ENCODE measurements at regions not wholly inside any gene's neighbourhood (a gene's known extent, or its start where the extent isn't known, plus 50 kb on each side); places are given as distances from the start of the nearest gene placed in this dataset.

- intact Hi-C loops (cut with DNase I): no loop called here
- ATAC-seq (ENCODE audit: poor library complexity): no peak
- DNase-seq: no peak
These were observed 54.9 kb downstream of the MAGEB17 start for GRCh38 chrX:16222151-16222550.

DNA sequence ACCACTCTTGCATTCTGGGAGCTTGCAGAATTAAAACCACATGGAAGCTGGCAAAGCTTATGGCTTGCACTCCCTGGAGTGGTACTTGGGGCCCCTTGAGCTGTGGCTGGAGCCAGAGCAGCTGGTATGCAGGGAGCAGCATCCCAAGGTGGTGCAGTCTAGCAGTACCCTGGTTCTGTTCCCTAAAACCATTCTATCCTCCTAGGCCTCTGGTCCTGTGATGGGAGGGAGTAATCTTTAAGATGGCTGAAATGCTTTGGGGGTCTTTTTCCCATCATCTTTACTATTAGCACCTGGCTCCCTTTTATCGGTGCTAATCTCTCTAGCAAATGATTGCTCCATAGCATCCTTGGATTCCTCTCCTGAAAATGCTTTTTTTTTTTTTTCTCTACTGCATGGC lies 56.1 kb downstream of the MAGEB17 start:
- no peak for ATAC-seq (ENCODE audit: poor library complexity)

GRCh38 chrX:16239211-16239610 lies 71.9 kb downstream of the MAGEB17 start:
- intact Hi-C loops (cut with DNase I): no loop called here
- DNase-seq: no peak
- ATAC-seq (ENCODE audit: poor library complexity): no peak

More for the DNA sequence above, 56.1 kb downstream of the MAGEB17 start:
- intact Hi-C loops (cut with DNase I): no loop called here
- DNase-seq: no peak

GRCh38 chrX:16240231-16240905 lies 73.1 kb downstream of the MAGEB17 start:
- intact Hi-C loops (cut with DNase I): no loop called here
- ATAC-seq (ENCODE audit: poor library complexity) (no peak), DNase-seq (no peak)

GRCh38 chrX:16240968-16241367 lies 73.7 kb downstream of the MAGEB17 start:
- ATAC-seq (ENCODE audit: poor library complexity) (no peak), DNase-seq (no peak)
- intact Hi-C loops (cut with DNase I): no loop called here

DNA sequence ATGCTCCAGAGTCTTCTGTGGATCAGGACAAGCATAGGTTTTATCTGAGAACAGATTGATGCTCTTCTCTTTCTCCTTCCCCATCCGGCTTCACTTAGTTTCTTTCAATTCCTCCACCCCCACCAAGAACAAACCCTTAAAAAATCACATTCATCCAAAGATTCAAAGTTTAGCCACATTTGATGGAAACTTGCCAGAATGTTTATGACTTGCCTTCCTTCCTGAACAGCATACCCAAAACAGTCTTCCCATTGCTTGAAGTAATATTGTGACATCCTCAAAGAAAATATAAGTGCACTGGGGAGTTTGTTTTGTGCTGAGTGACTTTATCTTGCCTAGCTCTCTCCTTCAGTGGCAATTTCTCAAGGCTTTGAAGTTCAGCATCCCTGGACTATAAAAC lies 83.0 kb downstream of the MAGEB17 start:
- ATAC-seq (ENCODE audit: poor library complexity) (no peak), DNase-seq (no peak)
- intact Hi-C loops (cut with DNase I): no loop called here

DNA sequence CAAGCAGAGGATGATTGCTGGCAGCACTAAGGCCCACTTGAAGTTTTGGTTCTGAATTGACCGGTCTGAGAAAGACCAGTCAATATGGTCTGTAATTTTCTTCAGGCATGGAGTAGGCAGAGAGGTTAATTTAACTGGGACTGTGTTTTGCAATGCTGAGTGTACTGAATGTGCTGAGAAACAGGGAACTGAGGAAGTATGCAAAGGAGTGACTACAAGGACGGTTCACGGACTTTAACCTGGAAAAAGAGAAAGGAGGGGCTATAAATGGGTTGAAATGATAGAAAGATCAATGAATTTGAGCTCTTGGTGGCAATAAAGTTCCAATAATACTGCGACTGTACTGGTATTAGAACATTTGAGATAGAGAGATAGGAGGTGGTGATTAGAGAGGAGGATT lies 84.5 kb downstream of the MAGEB17 start:
- intact Hi-C loops (cut with DNase I): no loop called here
- ATAC-seq (ENCODE audit: poor library complexity) (no peak), DNase-seq (no peak)

GRCh38 chrX:16258882-16259281 lies 91.6 kb downstream of the MAGEB17 start:
- ATAC-seq (ENCODE audit: poor library complexity) (no peak), DNase-seq (no peak)
- intact Hi-C loops (cut with DNase I): no loop called here

GRCh38 chrX:16267431-16267830 lies 100.2 kb downstream of the MAGEB17 start:
- DNase-seq: no peak
- intact Hi-C loops (cut with DNase I): no loop called here
- no peak for ATAC-seq (ENCODE audit: poor library complexity)

- no peak for DNase-seq
- ATAC-seq (ENCODE audit: poor library complexity): no peak
- intact Hi-C loops (cut with DNase I): no loop called here
These were observed 100.9 kb downstream of the MAGEB17 start for GRCh38 chrX:16268206-16268605.

DNA sequence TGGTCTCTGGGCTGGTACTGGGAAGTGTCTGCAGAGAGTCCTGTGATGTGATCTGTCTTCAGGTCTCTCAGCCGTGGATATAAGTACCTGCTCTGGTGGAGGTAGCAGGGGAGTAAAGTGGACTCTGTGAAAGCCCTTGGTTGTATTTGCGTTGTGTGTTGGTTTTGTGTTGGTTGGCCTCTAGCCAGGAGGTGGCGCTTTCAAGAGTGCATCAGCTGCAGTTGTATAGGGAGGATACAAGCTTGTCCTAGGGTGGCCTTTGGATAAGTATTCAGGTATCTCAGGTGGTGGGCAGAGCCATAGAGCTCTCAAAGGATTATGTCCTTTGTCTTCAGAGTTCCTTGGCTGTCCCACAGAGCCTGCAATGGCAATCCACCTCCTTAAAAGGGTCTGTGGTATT lies 111.6 kb downstream of the MAGEB17 start:
- DNase-seq: no peak
- ATAC-seq (ENCODE audit: poor library complexity): no peak
- intact Hi-C loops (cut with DNase I): no loop called here

GRCh38 chrX:16282209-16282608 lies 114.9 kb downstream of the MAGEB17 start:
- DNase-seq: no peak
- ATAC-seq (ENCODE audit: poor library complexity): peak; percentile 82
- intact Hi-C loops (cut with DNase I): no loop called here

- intact Hi-C loops (cut with DNase I): no loop called here
- no peak for ATAC-seq (ENCODE audit: poor library complexity)
- DNase-seq: no peak
These were observed 117.6 kb downstream of the MAGEB17 start for GRCh38 chrX:16284842-16285241.

DNA sequence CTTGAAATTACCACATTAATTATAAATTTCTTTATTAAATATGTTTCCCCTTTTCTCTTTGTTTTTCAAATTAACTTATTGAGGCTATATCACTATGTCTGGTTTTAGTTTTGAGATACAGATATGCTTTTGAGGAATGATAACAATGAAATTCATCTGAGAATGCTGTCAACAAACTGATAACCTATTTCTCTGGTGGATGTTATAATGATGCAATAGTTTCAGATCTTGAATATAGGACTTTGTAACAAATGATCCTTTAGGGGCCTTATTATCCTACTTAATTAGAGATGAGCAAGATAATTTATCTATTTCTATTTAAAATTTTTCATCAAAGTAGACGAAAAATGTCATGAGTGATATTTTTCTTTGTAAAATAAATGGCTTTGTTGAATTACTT lies 123.7 kb downstream of the MAGEB17 start:
- intact Hi-C loops (cut with DNase I): no loop called here
- ATAC-seq (ENCODE audit: poor library complexity) (no peak), DNase-seq (no peak)

- ATAC-seq (ENCODE audit: poor library complexity) (no peak), DNase-seq (no peak)
- intact Hi-C loops (cut with DNase I): no loop called here
These were observed 133.6 kb downstream of the MAGEB17 start for GRCh38 chrX:16300831-16301230.

- intact Hi-C loops (cut with DNase I): no loop called here
- ATAC-seq (ENCODE audit: poor library complexity) (no peak), DNase-seq (no peak)
These were observed 137.5 kb downstream of the MAGEB17 start for GRCh38 chrX:16304751-16305150.

DNA sequence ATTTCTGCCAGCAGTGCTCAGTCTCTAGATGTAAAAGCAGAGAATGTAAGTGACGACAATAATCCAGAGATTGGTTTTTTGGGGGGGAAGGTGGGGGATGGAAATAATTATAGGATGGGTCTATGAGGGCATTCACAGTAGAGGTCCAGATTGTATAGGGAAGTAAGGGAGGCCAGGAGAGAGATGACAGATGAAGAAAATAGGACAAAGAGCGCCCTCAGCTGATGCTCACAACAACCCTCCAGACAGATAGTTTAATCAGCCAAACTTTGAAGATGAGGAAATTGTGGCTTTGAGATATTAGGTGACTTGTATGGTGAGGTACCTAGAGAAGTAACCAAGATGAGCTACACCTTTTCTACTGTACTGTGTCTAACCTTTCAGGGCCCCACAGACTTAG lies 137.9 kb downstream of the MAGEB17 start:
- intact Hi-C loops (cut with DNase I): no loop called here
- ATAC-seq (ENCODE audit: poor library complexity) (no peak), DNase-seq (no peak)

GRCh38 chrX:16307950-16308349 lies 140.7 kb downstream of the MAGEB17 start:
- ATAC-seq (ENCODE audit: poor library complexity): no peak
- no peak for DNase-seq
- intact Hi-C loops (cut with DNase I): no loop called here

- intact Hi-C loops (cut with DNase I): no loop called here
- ATAC-seq (ENCODE audit: poor library complexity): no peak
- DNase-seq: no peak
These were observed 141.5 kb downstream of the MAGEB17 start for GRCh38 chrX:16308773-16309172.

DNA sequence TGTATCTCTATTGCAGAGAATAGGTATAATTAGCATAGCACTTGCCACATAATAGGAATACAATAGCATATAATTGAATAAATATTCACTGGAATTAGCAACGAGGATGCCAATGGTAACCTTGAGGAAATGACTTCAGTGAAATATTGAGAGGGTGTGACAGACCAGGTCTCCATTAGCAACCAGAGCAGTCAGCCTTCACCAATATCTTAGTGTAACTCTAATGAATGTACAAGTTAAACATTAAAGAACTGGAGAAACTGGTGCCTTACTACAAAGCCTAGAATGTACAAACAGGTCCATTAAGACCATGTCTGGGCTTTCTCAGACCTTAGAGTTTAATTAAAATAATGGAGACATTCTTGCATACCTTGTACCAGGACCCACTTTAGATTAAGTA lies 143.0 kb downstream of the MAGEB17 start:
- ATAC-seq (ENCODE audit: poor library complexity) (no peak), DNase-seq (no peak)
- intact Hi-C loops (cut with DNase I): no loop called here

- no peak for DNase-seq
- intact Hi-C loops (cut with DNase I): no loop called here
These were observed 144.4 kb downstream of the MAGEB17 start for GRCh38 chrX:16311671-16312070.

More at GRCh38 chrX:16311671-16312070, 144.4 kb downstream of the MAGEB17 start:
- no peak for ATAC-seq (ENCODE audit: poor library complexity)
